ENCODE measurements at regions not wholly inside any gene's neighbourhood (a gene's known extent, or its start where the extent isn't known, plus 50 kb on each side); places are given as distances from the start of the nearest gene placed in this dataset.

GRCh38 chr4:133452678-133453077 lies 303.6 kb downstream of the PCDH10 start:
- Mint-ChIP-seq H3K36me3 (ENCODE audit: low read depth) (no peaks in the 10 kb centered on the region), H3K4me3 (ENCODE audit: unreplicated experiment) (no peak overlapping the region), H3K4me1 (ENCODE audit: low read depth) (no peaks in the 10 kb centered on the region), H3K27ac (ENCODE audit: unreplicated experiment) (no peak overlapping the region), H3K27me3 (ENCODE audit: low read depth) (no peaks in the 10 kb centered on the region), H3K9me3 (ENCODE audit: low read depth) (no peaks in the 10 kb centered on the region)
- DNase-seq (ENCODE audit: low spot score): no peak
- TF ChIP-seq CTCF (IDR thresholded peaks at IDR 0.05): no peak

DNA sequence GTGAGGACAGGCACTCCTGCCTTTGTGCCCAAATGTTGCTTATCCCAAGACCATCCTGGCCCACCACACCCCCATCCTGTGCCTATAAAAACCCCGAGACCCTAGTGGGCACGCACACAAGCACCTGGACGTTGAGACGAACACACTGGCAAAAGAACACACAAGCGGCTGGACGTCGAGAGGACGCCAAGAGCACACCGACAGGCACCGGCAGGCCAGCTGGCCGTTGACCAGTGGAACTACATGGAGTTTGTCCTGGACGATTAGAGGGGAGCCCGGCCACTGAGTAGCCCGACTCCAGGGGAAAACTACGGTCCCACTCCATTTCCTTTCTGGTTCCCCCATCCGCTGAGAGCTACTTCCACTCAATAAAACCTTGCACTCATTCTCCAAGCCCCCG lies 301.7 kb downstream of the PCDH10 start:
- no peaks in the 10 kb centered on the region for H3K9me3 Mint-ChIP-seq (ENCODE audit: low read depth)
- no peak for TF ChIP-seq CTCF (IDR thresholded peaks at IDR 0.05)
- no peak overlapping the region for H3K4me3 Mint-ChIP-seq (ENCODE audit: unreplicated experiment)
- no peak for DNase-seq (ENCODE audit: low spot score)
- H3K27ac Mint-ChIP-seq (ENCODE audit: unreplicated experiment): no peak overlapping the region
- no peaks in the 10 kb centered on the region for H3K36me3 Mint-ChIP-seq (ENCODE audit: low read depth)
- no peaks in the 10 kb centered on the region for H3K27me3 Mint-ChIP-seq (ENCODE audit: low read depth)
- H3K4me1 Mint-ChIP-seq (ENCODE audit: low read depth): no peaks in the 10 kb centered on the region

GRCh38 chr4:133440404-133440803 lies 291.3 kb downstream of the PCDH10 start:
- no peaks in the 10 kb centered on the region for H3K9me3 Mint-ChIP-seq (ENCODE audit: low read depth)
- H3K27ac Mint-ChIP-seq (ENCODE audit: unreplicated experiment): no peak overlapping the region

DNA sequence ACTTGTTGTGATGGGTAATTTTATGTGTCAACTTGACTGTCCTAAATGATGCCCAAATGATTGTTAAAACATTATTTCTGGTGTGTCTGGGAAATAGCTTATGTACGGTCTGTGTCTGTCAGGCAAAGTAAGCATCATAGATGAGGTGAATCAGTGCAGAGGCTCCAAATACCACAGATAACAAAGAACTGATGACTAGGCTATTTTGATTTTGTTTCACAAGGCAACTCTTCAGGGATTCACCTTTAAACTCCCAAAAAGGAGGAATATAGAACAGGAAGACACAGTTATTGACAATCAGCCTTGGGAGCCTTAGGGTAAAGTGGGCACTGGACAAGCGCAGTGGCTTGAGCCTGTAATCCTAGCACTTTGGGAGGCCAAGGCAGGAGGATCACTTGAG lies 290.7 kb downstream of the PCDH10 start:
- no peaks in the 10 kb centered on the region for H3K4me1 Mint-ChIP-seq (ENCODE audit: low read depth)
- no peak overlapping the region for H3K4me3 Mint-ChIP-seq (ENCODE audit: unreplicated experiment)
- H3K27me3 Mint-ChIP-seq (ENCODE audit: low read depth): no peaks in the 10 kb centered on the region
- no peaks in the 10 kb centered on the region for H3K36me3 Mint-ChIP-seq (ENCODE audit: low read depth)
- DNase-seq (ENCODE audit: low spot score): no peak
- no peak overlapping the region for H3K27ac Mint-ChIP-seq (ENCODE audit: unreplicated experiment)
- no peak for TF ChIP-seq CTCF (IDR thresholded peaks at IDR 0.05)
- H3K9me3 Mint-ChIP-seq (ENCODE audit: low read depth): no peaks in the 10 kb centered on the region

More at GRCh38 chr4:133440404-133440803, 291.3 kb downstream of the PCDH10 start:
- TF ChIP-seq CTCF (IDR thresholded peaks at IDR 0.05): no peak
- no peak overlapping the region for H3K4me3 Mint-ChIP-seq (ENCODE audit: unreplicated experiment)
- H3K36me3 Mint-ChIP-seq (ENCODE audit: low read depth): no peaks in the 10 kb centered on the region
- no peaks in the 10 kb centered on the region for H3K4me1 Mint-ChIP-seq (ENCODE audit: low read depth)
- no peaks in the 10 kb centered on the region for H3K27me3 Mint-ChIP-seq (ENCODE audit: low read depth)
- DNase-seq (ENCODE audit: low spot score): no peak

DNA sequence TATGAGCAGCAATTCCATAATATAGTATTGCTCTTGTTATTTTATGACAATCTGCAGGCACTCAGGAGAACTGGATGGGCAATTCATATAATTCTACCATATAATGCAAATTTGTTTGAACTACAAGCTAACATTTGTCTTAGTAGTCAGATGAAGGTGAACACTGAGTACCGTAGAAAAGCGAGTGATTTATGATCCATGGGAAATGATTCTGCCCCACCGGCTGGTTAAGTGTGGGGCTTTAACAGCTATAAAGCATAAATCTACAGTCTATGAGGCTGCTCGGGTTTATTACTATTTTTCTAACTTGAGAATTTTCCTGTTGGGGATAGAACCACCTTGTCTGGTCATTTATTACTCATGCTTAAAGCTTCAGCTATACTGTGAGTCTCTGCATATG lies 275.5 kb downstream of the PCDH10 start:
- H3K4me1 Mint-ChIP-seq (ENCODE audit: low read depth): no peaks in the 10 kb centered on the region
- no peak for TF ChIP-seq CTCF (IDR thresholded peaks at IDR 0.05)
- DNase-seq (ENCODE audit: low spot score): no peak
- no peaks in the 10 kb centered on the region for H3K27me3 Mint-ChIP-seq (ENCODE audit: low read depth)
- H3K36me3 Mint-ChIP-seq (ENCODE audit: low read depth): no peaks in the 10 kb centered on the region
- no peaks in the 10 kb centered on the region for H3K9me3 Mint-ChIP-seq (ENCODE audit: low read depth)
- H3K27ac Mint-ChIP-seq (ENCODE audit: unreplicated experiment): no peak overlapping the region
- H3K4me3 Mint-ChIP-seq (ENCODE audit: unreplicated experiment): no peak overlapping the region
